Cardiac fibroblast (primary cell): ENCODE measurements at regions not wholly inside any gene's neighbourhood (a gene's known extent, or its start where the extent isn't known, plus 50 kb on each side); places are given as distances from the start of the nearest gene placed in this dataset.

ENCODE experiments used
- DNase-seq, 2 donors: peaks; one replicate each; pipeline versions ENCODE4 v3.0.0 to v3.0.0-alpha.2; 2010; ENCODE audit warnings: low read depth in 2 of 2
- H3K4me3 ChIP-seq, 2 donors: replicated peaks in 1 of 2; 1 replicate in 1 of 2; 2 replicates in 1 of 2; pipeline ENCODE4 v1.5.1; 2011; ENCODE audit warnings: low read depth in 2 of 2, low read length in 2 of 2, mild to moderate bottlenecking in 2 of 2, moderate library complexity in 1 of 2
- TF ChIP-seq, protein P1 (sequence below): IDR thresholded peaks from one replicate; pipeline ENCODE4 v1.5.1; 2011; ENCODE audit warnings: low read depth, mild to moderate bottlenecking, low read length, inconsistent platforms

DNA sequence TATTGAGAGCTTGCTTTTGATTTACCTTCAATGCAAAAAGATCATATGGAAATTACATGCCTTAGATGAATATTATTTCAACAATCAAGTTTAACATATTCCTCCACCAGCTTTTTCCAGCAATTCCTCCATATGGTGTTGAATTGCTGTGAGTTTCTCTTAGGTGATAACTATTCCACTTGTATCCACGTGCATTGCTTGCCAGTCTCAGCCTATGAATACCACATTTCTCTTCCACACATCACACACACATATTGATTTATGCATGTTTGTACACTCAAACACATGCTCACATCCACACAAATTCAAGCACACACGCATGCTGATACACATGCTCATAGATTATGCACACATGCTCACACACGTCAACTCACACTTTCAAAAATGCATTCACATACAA is 770.0 kb upstream of the LINC00305 start:
- TF ChIP-seq, protein P1, sequence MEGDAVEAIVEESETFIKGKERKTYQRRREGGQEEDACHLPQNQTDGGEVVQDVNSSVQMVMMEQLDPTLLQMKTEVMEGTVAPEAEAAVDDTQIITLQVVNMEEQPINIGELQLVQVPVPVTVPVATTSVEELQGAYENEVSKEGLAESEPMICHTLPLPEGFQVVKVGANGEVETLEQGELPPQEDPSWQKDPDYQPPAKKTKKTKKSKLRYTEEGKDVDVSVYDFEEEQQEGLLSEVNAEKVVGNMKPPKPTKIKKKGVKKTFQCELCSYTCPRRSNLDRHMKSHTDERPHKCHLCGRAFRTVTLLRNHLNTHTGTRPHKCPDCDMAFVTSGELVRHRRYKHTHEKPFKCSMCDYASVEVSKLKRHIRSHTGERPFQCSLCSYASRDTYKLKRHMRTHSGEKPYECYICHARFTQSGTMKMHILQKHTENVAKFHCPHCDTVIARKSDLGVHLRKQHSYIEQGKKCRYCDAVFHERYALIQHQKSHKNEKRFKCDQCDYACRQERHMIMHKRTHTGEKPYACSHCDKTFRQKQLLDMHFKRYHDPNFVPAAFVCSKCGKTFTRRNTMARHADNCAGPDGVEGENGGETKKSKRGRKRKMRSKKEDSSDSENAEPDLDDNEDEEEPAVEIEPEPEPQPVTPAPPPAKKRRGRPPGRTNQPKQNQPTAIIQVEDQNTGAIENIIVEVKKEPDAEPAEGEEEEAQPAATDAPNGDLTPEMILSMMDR, result no peak
- no peak overlapping the region for H3K4me3 ChIP-seq
- no peak for DNase-seq

DNA sequence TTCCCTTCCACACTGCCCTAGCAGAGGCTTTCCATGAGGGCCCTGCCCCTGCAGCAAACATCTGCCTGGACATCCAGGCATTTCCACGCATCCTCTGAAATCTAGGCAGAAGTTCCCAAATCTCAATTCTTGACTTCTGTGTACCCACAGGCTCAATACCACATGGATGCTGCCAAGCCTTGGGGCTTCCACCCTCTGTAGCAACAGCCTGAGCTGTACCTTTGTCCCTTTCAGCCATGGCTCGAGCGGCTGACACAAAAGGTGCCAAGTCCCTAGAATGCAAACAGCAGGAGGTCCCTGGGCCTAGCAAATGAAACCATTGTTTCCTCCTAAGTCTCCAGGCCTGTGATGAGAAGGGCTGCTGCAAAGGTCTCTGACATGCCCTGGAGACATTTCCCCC is 744.5 kb upstream of the LINC00305 start:
- no peak overlapping the region for H3K4me3 ChIP-seq
- no peak for DNase-seq
- TF ChIP-seq, protein P1, result no peak

DNA sequence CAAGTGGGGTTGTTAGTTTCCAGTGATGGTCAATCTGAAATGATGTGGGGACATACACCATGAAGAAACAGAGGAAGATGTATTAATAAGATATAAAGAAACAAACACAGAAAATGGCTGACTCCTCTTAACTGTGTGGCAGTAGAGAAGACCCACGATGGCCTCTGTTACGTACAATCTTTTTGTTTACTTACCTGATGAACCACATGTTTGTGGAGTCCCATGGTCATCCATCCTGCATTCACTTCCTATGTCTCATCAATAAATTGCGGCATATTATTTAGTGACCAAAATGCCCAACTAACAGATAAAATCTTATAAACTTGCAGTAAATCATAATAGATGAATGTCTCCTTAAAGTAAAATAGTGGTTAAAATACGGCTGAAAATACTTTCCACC is 740.1 kb upstream of the LINC00305 start:
- H3K4me3 ChIP-seq, result no peak overlapping the region
- DNase-seq, result no peak
- TF ChIP-seq, protein P1, result no peak

DNA sequence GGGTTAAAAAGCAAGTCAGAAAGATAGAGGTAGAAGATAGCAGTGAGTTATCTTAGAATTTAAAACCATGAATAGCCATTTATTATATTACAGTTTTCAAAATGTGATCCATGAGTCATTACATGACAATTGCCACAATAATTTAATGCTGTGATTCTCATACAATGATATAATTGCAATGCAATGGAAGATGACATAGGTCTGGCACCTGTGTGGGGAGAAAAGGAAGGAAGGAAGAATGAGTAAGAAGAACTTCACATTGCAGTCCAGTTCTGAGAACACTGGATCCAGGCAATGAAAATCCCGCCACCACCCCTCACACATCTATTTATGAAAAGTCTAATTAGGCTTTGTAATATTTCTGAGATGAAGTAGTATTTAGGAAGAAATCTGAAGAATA is 738.1 kb upstream of the LINC00305 start:
- TF ChIP-seq, protein P1, result no peak
- H3K4me3 ChIP-seq, result no peak overlapping the region
- no peak for DNase-seq

DNA sequence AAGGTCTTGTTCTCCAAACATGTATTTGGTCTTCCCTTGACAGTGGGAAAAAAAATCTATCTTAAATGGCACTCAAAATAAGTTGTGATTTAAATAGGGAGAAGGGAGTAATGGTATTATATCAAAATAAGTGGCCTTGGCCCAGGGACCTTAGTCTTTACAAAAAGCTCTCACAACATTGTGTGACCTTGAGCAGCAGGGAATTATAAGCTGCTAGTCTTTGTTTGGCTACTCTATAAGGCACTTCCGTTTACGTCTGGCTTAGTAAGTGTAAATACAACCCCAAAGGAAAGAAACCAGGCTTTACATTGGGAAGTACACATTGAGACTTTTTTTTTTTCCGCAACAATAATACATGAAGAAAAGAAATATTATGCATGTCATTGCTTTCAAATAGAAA is 734.0 kb upstream of the LINC00305 start:
- no peak overlapping the region for H3K4me3 ChIP-seq
- no peak for DNase-seq
- TF ChIP-seq, protein P1, result no peak

DNA sequence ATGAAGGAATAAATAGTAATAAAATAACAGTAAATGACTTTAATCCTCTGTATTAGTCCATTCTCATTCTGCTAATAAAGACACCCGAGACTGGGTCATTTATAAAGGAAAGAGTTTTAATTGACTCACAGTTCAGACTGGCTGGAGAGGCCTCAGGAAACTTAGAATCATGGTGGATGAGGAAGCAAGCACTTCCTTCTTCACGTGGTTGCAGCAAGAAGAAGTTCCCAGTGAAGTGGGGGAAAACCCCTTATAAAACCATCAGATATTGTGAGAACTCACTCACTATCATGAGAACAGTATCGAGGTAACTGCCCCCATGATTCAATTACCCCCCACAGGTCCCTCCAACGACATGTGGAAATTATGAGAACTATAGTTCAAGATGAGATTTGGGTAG is 727.9 kb upstream of the LINC00305 start:
- TF ChIP-seq, protein P1, result no peak
- H3K4me3 ChIP-seq, result no peak overlapping the region
- DNase-seq, result no peak

DNA sequence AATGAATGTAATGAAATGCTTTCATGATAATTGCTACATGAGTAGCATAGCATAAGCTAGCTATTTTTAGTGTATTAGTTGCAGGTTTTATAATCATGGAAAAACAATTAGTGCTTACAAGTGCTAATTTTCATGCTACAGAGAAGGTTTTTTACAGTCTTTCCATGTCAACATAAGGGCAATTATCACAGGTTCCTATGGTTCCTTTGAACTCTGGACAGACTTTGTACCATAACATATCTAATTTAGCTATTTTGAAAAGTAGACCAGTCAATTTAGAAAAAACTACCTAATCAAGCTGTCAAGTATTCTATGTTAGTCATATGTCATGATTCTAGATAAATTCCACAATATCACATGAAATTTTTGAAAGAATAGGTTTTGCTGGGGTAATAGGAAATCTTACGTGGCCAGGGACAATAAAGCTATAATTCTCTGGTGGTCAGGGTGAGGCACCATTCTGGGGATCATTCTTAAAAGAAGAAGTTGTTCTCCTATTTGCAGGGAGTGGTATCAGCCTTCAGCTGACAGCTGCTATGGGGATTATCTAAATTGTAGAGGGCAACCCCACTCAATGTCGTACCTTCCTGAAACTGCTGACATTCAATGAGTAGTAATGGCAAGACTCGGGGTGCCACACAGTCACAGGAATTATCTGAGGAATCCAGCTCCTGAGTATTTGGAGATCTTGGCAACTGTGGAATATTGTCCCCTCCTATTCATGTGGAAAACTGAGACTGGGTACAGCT is 724.0 kb upstream of the LINC00305 start:
- no peak overlapping the region for H3K4me3 ChIP-seq
- no peak for DNase-seq
- TF ChIP-seq, protein P1, result no peak
